ENCODE measurements at regions not wholly inside any gene's neighbourhood (a gene's known extent, or its start where the extent isn't known, plus 50 kb on each side); places are given as distances from the start of the nearest gene placed in this dataset.

GRCh38 chr18:75551071-75551470 lies 123.6 kb upstream of the SMIM21 start:
- peaks cover 9% of the 10 kb centered on the region for H3K27me3 Mint-ChIP-seq
- no peaks in the 10 kb centered on the region for H3K36me3 Mint-ChIP-seq (ENCODE audit: low read depth)
- DNase-seq = no peak
- H3K9me3 Mint-ChIP-seq = no peaks in the 10 kb centered on the region
- H3K27ac Mint-ChIP-seq = no peak overlapping the region
- H3K4me3 Mint-ChIP-seq = no peak overlapping the region
- H3K4me1 Mint-ChIP-seq = no peaks in the 10 kb centered on the region
- no peak for ATAC-seq

- ATAC-seq (no peak), DNase-seq (no peak)
- no peak overlapping the region for H3K27ac Mint-ChIP-seq
Observed at GRCh38 chr18:75548353-75548905, 120.9 kb upstream of the SMIM21 start.

GRCh38 chr18:75546964-75547363 lies 119.5 kb upstream of the SMIM21 start:
- peaks cover 18% of the 10 kb centered on the region for H3K27me3 Mint-ChIP-seq
- no peaks in the 10 kb centered on the region for H3K36me3 Mint-ChIP-seq (ENCODE audit: low read depth)
- no peaks in the 10 kb centered on the region for H3K9me3 Mint-ChIP-seq
- no peak for DNase-seq
- no peak overlapping the region for H3K27ac Mint-ChIP-seq
- H3K4me3 Mint-ChIP-seq = no peak overlapping the region
- H3K4me1 Mint-ChIP-seq = peaks cover 2% of the 10 kb centered on the region
- no peak for ATAC-seq

More at GRCh38 chr18:75548353-75548905, 120.9 kb upstream of the SMIM21 start:
- H3K27me3 Mint-ChIP-seq = peaks cover 12% of the 10 kb centered on the region
- no peaks in the 10 kb centered on the region for H3K9me3 Mint-ChIP-seq
- no peaks in the 10 kb centered on the region for H3K36me3 Mint-ChIP-seq (ENCODE audit: low read depth)
- no peak overlapping the region for H3K4me3 Mint-ChIP-seq
- peaks cover 2% of the 10 kb centered on the region for H3K4me1 Mint-ChIP-seq

GRCh38 chr18:75545189-75545588 lies 117.7 kb upstream of the SMIM21 start:
- Mint-ChIP-seq H3K9me3 (no peaks in the 10 kb centered on the region), H3K4me3 (no peak overlapping the region), H3K4me1 (peaks cover 2% of the 10 kb centered on the region), H3K27me3 (peaks cover 25% of the 10 kb centered on the region), H3K27ac (no peak overlapping the region), H3K36me3 (ENCODE audit: low read depth) (no peaks in the 10 kb centered on the region)
- no peak for ATAC-seq
- no peak for DNase-seq

- DNase-seq (no peak), ATAC-seq (no peak)
- H3K27ac Mint-ChIP-seq = no peak overlapping the region
- no peaks in the 10 kb centered on the region for H3K36me3 Mint-ChIP-seq (ENCODE audit: low read depth)
- H3K27me3 Mint-ChIP-seq = peaks cover 22% of the 10 kb centered on the region
- no peaks in the 10 kb centered on the region for H3K9me3 Mint-ChIP-seq
- peaks cover 2% of the 10 kb centered on the region for H3K4me1 Mint-ChIP-seq
- H3K4me3 Mint-ChIP-seq = no peak overlapping the region
Observed at GRCh38 chr18:75544496-75544895, 117.0 kb upstream of the SMIM21 start.

DNA sequence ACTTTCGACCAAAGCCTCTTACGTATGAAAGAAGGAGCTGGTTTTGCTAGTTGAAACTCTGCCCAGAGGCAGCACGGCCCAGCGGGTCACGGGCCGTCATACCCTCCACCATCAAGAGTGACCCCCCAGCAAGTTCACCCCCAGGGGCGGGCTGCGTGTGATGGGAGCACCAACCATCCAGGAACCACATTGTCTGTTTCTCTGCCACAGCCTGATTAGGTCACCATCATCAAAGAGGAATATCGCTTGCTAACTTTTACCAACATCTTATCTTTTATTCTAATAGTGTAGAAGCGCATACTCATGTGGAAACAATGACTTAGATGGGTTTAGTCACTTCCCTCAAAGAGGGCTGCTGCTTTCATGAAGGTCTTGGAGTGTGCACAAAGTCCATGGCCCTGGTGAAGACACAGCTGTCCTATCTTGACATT lies 116.6 kb upstream of the SMIM21 start:
- Mint-ChIP-seq H3K36me3 (ENCODE audit: low read depth) (no peaks in the 10 kb centered on the region), H3K27ac (no peak overlapping the region)
- no peak for DNase-seq

GRCh38 chr18:75538727-75539126 lies 111.2 kb upstream of the SMIM21 start:
- DNase-seq = no peak
- Mint-ChIP-seq H3K36me3 (ENCODE audit: low read depth) (no peaks in the 10 kb centered on the region), H3K9me3 (no peaks in the 10 kb centered on the region), H3K27me3 (peaks cover 21% of the 10 kb centered on the region), H3K4me3 (no peak overlapping the region), H3K27ac (no peak overlapping the region), H3K4me1 (no peaks in the 10 kb centered on the region)
- ATAC-seq = no peak

More for the DNA sequence above, 116.6 kb upstream of the SMIM21 start:
- peak; percentile 75 for ATAC-seq
- H3K9me3 Mint-ChIP-seq = no peaks in the 10 kb centered on the region
- peaks cover 19% of the 10 kb centered on the region for H3K27me3 Mint-ChIP-seq
- no peak overlapping the region for H3K4me3 Mint-ChIP-seq
- peaks cover 2% of the 10 kb centered on the region for H3K4me1 Mint-ChIP-seq

DNA sequence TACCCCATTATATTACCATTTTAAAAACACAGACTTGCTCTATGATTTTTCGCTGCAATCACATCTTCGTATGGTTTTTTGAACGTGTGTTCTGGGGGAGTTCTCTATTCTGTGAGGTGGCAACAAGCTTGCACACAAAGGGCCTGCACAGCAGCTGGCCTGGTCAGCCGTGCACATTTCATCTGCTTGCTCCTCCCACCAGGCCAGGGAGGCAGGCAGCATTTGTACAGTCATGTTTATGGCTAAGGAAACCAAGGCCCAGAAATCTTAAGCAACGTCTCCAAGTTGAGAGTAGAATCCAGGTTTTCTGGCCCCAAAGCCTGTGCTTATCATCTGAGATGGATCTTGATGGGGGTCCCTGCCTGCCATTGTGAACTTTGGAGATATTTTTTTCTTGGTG lies 106.4 kb upstream of the SMIM21 start:
- Mint-ChIP-seq H3K27ac (no peak overlapping the region), H3K27me3 (peaks cover 9% of the 10 kb centered on the region), H3K9me3 (no peaks in the 10 kb centered on the region), H3K36me3 (ENCODE audit: low read depth) (no peaks in the 10 kb centered on the region), H3K4me1 (no peaks in the 10 kb centered on the region), H3K4me3 (no peak overlapping the region)
- no peak for DNase-seq
- no peak for ATAC-seq

GRCh38 chr18:75533209-75533608 lies 105.7 kb upstream of the SMIM21 start:
- Mint-ChIP-seq H3K4me3 (no peak overlapping the region), H3K4me1 (no peaks in the 10 kb centered on the region), H3K27ac (no peak overlapping the region), H3K36me3 (ENCODE audit: low read depth) (no peaks in the 10 kb centered on the region), H3K9me3 (no peaks in the 10 kb centered on the region), H3K27me3 (peaks cover 7% of the 10 kb centered on the region)
- no peak for ATAC-seq
- no peak for DNase-seq

GRCh38 chr18:75531851-75532459 lies 104.5 kb upstream of the SMIM21 start:
- DNase-seq (no peak), ATAC-seq (no peak)
- Mint-ChIP-seq H3K27ac (no peak overlapping the region), H3K9me3 (no peaks in the 10 kb centered on the region), H3K4me1 (no peaks in the 10 kb centered on the region), H3K27me3 (peaks cover 2% of the 10 kb centered on the region), H3K36me3 (ENCODE audit: low read depth) (no peaks in the 10 kb centered on the region), H3K4me3 (no peak overlapping the region)

- DNase-seq (no peak), ATAC-seq (no peak)
- Mint-ChIP-seq H3K36me3 (ENCODE audit: low read depth) (no peaks in the 10 kb centered on the region), H3K9me3 (no peaks in the 10 kb centered on the region), H3K27ac (no peak overlapping the region), H3K4me3 (no peak overlapping the region), H3K4me1 (no peaks in the 10 kb centered on the region), H3K27me3 (peaks cover 2% of the 10 kb centered on the region)
Observed at GRCh38 chr18:75531212-75531850, 103.8 kb upstream of the SMIM21 start.

DNA sequence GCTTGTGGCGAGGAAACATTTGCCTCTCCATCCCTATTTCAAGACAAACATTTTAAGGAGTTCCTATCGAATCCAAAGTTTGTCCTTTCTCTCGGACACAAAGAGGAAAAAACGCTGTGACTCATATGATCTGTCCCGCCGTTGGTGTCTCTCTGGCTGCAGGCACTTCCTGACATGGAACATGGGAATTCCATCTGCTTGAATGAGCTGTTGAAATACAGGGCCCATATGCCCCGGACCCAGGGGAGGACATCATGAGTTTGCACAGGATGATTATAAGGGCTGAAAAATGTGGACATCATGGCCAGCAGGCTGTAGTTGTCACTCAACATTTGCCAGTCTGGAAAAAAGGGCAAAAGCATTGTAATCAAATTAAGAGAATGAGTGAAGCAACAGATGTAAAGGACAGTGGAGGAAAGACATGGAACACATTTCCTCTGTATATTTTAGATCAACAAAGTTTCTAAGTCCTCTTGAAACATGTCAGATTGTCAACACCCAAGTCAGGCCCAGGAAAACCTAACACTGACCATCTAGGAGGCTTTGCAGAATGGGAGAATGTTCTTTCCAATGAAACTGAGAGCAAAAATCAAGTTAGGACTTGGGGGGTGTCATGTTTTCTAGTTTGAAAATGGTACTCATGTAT lies 103.2 kb upstream of the SMIM21 start:
- Mint-ChIP-seq H3K9me3 (no peaks in the 10 kb centered on the region), H3K4me1 (no peaks in the 10 kb centered on the region), H3K27ac (no peak overlapping the region), H3K4me3 (no peak overlapping the region), H3K27me3 (peaks cover 2% of the 10 kb centered on the region), H3K36me3 (ENCODE audit: low read depth) (no peaks in the 10 kb centered on the region)
- ATAC-seq = no peak
- DNase-seq = no peak

- Mint-ChIP-seq H3K27ac (no peak overlapping the region), H3K9me3 (no peaks in the 10 kb centered on the region), H3K4me3 (no peak overlapping the region), H3K36me3 (ENCODE audit: low read depth) (no peaks in the 10 kb centered on the region), H3K27me3 (peaks cover 2% of the 10 kb centered on the region), H3K4me1 (no peaks in the 10 kb centered on the region)
- no peak for DNase-seq
- no peak for ATAC-seq
Observed at GRCh38 chr18:75530118-75530517, 102.6 kb upstream of the SMIM21 start.

GRCh38 chr18:75529394-75529793 lies 101.9 kb upstream of the SMIM21 start:
- Mint-ChIP-seq H3K36me3 (ENCODE audit: low read depth) (no peaks in the 10 kb centered on the region), H3K27me3 (peaks cover 7% of the 10 kb centered on the region)

More at GRCh38 chr18:75529394-75529793, 101.9 kb upstream of the SMIM21 start:
- no peaks in the 10 kb centered on the region for H3K4me1 Mint-ChIP-seq
- ATAC-seq (no peak), DNase-seq (no peak)
- no peaks in the 10 kb centered on the region for H3K9me3 Mint-ChIP-seq
- H3K4me3 Mint-ChIP-seq = no peak overlapping the region
- no peak overlapping the region for H3K27ac Mint-ChIP-seq

Data from activated naive CD8-positive, alpha-beta T cell treated with anti-CD3 and anti-CD28 coated beads, Interleukin-2, amount 50 U/mL, for 24 hours (primary cell).